ENCODE measurements at regions not wholly inside any gene's neighbourhood (a gene's known extent, or its start where the extent isn't known, plus 50 kb on each side); places are given as distances from the start of the nearest gene placed in this dataset. TPM values are rescaled to one million over a fixed set of nuclear protein-coding genes. Genes with fewer than 3 reads are reported as not detected.
A peak's percentile ranks its signal among the peaks of the same experiment; 100 is the strongest.

- no peak for DNase-seq
Observed at GRCh38 chr12:45670346-45671065, 59.0 kb upstream of the ARID2 start.

DNA sequence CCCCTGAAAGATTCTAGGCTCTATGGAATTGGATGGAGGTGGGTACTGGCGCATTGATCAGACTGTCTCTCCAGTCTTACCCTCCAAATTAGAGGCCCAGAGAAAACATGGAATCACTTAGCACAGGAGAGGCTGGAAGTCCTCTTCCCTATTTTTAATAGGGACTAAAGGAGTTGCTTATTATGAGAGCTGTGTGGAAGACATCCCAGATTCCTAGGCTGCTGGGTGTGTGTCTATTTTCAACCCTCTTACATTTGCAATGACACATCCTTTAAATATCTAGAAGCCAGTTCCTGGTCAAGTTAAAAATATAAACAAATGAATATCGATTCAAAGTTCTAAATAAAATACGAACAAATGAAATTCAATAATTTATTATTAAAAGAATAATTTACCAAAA lies 58.3 kb upstream of the ARID2 start:
- no peak for DNase-seq

GRCh38 chr12:45674181-45674977 lies 55.1 kb upstream of the ARID2 start:
- peak; percentile 17 for DNase-seq

- DNase-seq, result no peak
Observed at GRCh38 chr12:45675534-45675933, 54.0 kb upstream of the ARID2 start.

Small RNAs in the stretch of these regions (small RNA-seq; reads per million reads assigned to genes)
- gene RF00026 (ENCODE audit: low replicate concordance), result not detected
